NCI-H187 treated with DMSO at 0.1 percent for 48 hours (cell line): ENCODE measurements at regions not wholly inside any gene's neighbourhood (a gene's known extent, or its start where the extent isn't known, plus 50 kb on each side); places are given as distances from the start of the nearest gene placed in this dataset.
"Not testable (repeated sequence)": the region's sequence is repeated elsewhere in the genome, so short reads cannot be mapped to it uniquely, and the experiment has no call there.

Experiments used
- DNase-seq: peaks from one replicate; lab custom pipeline; 2025; lab: John Stamatoyannopoulos, UW

DNA sequence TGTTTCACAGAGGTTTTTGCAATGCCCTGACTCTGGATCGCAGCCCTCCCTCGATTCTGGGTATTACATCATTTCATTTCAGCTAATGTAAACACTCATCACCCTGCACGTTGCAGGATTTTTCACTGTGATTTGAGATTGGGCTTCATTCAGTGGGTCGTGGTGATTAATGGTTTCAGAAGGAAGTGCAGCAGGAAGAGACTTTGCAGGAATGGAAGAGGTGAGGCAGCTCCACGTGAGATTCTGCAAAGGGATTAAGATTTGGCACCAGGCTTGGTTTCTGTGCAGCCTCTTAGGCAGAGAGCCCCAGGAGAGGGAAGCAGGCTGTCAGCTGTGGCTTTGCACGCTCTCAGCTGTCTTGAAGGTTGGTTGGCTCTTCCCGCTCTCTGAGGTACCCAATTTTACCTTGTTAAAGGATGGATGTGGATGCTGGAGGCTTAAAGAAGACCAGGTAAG is 95.2 kb downstream of the PLCE1 start:
- no peak for DNase-seq

DNA sequence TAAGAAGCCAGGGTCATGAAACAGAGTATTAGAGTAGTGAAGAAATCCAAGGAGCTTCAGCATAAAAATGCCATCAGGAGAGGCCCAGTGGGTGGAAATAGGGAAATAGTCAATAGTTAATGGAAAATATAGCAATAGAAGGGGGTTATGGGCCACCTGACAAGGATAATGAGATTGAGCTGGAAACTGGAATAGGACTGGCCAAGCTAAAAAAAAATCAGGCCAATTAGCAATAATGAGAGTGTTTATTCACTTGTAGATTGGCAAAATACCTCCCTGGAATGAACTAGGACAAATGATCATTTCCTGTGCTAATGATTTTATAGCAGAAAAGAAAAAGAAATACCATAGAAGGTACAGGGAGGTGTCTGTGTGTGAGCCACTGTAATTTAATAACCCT is 97.9 kb downstream of the PLCE1 start:
- no peak for DNase-seq

DNA sequence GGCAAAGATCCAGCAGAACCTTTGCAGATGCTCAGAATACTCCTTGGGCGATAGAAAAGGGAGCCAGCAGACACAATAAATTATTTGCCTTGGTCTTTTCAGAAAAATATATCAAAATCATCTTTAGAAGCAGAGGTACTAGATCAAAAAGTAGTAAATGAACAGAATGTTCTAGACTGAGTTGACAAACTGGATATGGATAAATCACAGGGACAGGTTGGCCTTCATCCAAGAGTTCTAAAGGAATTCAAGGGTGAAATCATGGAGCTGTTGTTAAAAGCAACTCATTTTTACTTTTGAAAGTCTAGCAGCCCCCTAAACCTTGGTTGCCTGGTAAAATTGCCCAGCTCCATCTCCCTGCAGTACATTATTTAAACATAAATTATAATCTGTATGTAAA is 99.1 kb downstream of the PLCE1 start:
- no peak for DNase-seq

DNA sequence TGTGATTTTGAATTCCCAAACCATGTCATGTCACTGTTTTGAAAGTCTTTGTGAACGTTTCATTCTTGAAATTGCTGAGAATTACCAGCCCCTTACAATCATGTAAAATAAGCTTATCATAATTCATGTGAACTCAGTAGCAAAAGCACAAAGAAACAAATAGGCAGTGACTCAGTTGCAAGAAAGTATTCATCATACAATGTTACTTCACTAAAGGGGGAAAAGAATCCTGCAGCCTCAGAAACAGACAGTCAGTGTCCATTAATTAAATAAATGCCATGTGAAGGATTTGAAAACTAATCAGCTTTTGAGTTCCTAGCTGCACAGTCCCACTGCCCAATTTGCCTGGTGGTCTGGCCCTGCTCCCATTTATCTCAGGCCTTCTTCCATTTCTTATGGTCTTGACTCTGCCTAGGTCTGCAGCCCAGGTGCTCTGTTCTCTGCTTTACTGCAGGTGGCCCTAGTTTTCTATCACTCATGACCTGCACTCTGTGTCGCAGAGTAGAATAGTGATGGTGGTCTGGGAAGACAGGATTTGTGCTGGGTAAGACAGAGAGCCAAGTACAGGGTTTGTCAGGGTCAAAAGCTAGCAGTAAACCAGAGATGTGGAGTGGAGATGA is 99.7 kb downstream of the PLCE1 start:
- no peak for DNase-seq

DNA sequence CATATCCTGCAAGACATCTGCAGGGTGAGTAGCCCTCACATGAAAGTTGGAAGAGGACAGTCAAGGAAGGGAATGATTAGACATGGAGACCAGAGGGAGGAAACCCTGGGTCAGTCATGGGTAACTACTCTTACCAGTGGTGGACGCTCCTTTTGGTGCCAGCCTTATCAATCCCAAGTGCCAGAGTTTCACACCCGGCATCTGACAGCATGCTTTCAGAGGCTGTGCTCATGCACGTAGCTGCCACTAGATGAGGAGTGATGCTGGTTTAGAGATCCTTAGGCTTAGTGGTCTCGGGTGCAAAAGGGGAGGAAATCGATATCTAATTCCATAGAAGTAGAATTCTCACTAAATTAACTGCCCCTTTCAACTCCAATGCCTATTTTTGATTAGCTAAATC is 100.8 kb downstream of the PLCE1 start:
- no peak for DNase-seq

DNA sequence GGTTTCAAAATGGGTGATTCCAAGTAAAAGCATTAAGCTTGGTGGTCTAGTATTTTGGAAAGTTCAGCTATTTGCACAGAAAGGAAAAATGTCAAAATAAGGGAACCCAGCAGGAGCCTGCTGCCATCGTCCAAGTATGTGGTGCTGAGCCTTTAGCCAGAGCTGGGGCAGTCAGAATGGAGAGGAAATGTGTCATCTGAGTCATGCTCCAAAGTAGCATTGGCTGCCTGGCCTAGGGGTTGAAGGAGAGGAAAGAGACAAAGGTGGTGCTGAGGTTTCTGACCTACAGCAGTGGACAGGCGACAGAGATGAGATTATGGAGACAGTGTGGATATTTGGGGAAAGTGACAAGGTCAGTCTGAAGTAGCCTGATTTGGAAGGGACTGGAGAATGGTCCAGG is 103.9 kb downstream of the PLCE1 start:
- no peak for DNase-seq

DNA sequence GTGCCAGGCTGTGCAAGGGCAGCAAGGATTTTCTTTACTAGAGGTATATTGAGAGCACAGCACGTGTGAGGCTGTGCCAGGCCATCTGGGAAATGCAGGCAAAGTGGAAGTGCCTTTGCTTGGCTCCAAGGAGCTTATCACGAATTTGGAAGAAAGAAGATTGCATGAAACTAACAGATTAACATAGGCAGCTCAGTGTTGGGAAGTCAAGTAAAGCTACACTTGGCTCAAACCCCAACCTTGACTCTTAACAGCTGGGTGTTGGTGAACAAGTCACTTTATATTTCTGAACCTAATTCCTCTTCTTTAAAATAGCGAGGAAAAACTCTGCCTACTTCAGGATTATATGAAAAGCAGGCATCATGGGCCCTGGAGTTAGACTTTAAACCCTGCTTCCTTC is 105.2 kb downstream of the PLCE1 start:
- DNase-seq = no peak

DNA sequence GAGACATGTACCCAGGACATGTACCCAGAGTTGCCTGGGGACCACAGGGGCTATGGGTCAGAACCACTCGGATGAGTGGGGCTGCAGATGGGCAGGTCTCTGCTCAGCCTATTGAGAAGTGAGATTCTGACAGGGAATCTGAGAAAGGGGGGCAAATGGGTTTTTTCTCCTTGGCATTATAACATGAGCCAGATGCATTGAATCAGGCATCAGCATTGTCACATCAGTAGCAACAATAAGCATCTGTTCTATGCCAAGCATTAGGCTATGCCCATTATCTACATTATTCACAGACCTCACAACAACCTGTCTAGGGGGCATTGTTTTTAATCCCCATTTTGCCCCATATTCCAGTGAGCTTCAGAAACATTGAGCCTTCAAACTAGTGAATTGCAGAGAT is 108.2 kb downstream of the PLCE1 start:
- DNase-seq = no peak

DNA sequence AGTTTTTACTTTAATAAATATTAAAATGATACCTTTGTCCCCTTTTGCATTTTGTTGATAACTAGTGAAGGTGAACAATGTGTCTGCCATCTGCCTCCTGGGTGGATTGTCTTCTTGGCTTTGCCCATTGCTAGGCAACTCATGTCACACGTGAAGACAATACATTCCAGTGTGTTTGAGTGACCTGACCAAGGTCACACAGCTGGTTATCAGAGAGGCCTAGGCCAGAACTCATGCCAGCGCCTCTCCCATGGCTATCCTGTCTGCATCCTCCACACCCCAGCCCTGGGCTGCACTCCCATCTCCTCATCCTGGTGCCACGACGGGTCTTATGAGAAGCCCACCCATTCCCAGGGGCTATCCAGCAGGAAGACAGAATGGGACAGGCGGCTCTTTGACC is 108.7 kb downstream of the PLCE1 start:
- DNase-seq = no peak

DNA sequence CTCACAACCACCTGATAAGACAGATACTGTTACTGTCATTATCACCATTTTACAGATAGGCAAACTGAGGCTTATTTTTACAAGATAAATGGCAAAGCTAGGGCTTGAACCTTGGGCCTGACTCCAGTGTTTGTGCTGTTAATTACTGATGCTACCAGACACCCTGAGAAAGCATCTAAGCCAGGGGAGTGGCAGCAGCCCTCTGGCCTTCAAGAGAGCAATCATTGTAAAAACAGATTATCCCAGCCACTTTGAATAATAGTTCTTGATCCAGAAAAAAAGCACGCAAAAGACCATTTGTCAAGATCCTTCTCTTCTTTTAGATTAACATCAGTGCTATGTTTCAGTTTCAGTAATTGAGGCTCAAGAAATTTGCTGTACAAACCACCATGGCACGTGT is 109.5 kb downstream of the PLCE1 start:
- no peak for DNase-seq

DNA sequence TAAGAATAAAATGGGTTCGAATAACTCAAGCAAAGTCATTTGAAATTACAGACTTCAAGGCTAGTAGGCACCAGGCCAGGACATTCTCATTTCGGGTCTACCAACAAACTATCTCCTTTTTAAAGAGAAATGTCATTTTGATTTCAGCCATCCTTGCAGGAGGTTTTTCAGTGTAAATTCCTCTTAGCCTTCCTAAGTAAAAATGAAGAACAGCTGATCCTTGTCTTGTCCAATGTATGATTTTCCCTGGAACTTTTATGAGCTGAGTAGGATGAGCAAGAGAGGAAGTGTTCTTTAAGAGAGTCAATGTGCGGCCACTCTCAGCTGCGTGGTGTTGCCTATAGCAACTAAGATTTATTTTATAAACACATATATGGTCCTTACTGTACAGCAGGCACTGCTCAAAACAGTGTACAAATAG is 110.1 kb downstream of the PLCE1 start:
- DNase-seq = no peak

DNA sequence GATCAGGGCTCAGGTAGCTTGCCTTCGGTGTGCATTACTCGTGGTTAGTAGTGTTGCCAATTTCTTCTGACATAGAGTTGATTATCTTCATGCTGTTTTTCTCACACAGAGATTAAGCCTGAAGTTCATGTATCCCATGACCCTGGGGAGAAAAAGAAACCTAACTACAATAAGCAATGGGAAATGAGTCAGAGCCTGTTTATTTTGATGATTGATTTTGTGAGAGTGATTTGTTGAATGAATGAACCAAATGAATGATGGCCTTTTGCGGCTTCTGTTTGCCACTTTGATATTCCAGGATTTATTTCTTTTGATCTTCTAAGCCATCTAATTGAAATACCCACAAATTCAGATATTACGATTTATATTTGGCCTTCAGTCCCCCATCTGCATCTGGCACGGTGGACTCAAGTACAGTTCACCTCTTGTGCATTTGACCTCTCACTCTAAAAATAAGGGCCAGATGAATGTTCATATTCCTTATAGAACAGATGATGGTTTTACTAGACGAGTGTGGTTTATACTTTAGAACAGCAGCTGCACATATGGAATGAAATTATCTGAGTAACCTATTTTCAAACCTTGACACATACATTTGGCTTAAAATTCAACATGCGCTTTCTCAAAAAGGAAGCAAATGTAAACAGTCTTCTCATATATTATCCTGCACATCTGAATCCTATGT is 110.7 kb downstream of the PLCE1 start:
- no peak for DNase-seq

DNA sequence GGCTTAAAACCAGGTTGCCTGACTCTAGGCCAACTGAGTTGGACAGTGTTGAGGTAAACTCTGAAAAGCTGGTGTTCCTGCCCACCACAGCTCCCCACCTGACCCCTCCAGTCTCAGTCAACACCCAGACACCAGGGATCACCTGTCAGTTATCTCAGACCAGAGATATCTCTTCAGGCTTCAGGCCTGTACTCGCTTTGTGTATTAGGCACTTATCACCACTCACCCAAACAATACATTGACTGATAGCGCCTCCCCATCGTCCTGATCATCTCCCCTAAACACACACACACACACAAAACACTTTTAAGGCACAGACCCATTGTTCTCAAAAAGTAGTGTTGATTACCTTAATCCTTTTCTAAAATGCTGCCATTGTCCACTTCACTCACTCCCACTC is 111.5 kb downstream of the PLCE1 start:
- no peak for DNase-seq

DNA sequence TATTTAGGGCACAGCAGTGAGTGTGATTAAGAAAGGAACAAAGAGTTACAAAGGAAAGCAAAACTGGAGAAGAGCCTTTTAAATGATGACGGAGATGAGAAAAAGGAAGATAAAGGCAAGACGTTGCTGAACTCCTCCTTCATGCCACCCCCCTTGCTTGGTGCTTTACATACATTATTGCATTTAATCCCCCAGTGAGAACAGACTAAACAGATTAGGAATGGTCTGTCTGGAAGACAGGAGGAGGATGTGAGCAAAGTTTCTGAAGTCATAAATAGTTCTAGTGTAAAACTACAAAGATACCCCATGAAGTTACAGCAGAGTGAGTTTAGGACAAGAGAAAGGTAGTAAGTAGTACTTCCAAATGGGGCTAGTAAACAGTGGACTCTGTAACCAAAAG is 113.5 kb downstream of the PLCE1 start:
- no peak for DNase-seq

DNA sequence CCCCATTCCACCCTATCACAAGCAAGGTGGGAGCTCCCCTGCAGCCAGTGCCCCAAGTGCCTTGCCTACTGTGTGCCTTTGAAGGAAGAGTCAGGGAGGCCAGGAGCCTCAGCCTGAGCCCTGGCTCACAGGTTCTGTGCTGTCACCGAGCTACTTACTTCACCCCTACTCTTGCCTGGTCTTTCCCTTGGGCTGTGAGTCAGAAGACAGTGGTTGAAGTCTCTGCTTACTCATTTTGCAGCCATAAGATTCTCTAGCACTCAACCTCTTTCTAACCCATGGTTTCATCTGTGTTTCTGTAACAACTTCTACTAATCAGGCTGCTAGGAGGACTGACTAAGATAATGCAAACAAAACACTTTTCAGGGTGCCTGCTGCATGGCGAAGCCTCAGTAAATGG is 114.5 kb downstream of the PLCE1 start:
- no peak for DNase-seq

DNA sequence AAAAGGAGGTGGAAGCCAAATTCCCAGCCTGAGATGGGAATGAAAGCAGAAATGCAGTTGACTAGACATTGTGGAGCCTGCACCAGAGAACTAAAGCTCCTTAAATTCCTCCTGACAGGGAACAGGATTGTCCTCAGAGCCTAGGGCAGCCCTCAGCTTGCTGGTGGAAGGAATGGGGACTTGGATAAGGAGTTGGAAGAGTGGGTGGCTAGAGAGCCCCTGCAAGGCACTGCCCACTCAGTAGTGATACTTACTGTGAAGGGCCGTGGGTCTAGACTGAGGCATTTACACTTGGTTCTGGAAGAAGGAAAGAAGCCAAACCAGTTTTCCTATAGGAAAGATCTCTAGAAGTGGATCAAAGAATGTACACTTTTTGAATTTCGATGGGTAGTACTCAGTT is 117.6 kb downstream of the PLCE1 start:
- DNase-seq = no peak

DNA sequence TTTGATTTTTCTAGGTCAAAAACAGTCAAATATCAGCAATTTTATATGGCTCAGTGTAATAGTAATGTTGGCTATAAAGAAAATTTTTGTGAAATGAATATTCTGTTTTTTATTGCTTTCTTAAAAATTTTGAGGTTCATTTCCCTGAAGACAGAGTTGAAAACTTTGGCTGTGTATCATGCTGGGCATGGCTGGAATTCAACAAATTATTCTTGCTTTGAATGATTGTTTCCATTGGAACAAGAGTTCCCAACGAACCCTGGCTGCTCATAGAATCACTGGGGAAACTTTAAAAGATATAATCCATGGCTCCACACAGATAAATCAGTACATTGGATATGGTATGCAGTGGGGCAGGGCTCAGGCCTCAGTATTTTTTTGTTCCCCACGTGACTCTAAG is 118.6 kb downstream of the PLCE1 start:
- DNase-seq = no peak

DNA sequence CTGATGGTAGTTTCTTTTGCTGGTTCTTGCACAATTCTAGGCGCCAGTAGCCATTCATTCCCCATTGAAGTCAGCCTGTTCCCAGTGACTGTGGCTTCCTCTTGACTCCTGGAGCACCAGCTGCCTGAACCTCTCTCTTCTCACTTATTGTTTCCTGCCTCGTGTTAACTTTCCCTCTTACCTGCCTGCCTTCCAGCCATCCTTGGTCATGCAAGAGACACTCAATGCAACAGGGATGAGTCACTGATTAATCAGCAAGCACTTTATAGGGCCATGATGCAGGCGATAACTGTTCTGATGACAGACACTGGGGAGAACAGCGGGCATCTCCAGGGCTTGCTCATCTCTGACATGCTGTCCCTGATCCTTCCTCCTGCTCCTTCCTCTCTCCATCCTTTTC is 122.0 kb downstream of the PLCE1 start:
- no peak for DNase-seq

DNA sequence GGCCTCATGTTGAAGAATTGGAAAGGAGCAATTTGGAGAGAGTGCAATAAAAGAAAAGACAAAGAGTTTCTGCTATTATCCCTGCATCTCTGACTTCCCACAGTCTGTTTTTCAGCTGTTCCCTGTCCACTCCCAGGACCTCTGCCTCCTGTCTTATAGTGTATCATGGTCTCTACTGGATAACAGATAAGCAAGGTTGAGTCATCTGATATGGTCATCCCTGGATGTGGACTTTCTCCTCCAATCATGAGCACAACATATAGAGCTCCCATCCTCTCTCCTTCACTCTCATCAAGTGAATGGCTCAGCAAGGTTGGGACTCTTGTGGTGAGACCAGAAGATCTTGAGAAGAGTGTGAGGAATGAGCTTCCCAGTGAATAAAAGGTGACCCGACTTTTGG is 123.1 kb downstream of the PLCE1 start:
- no peak for DNase-seq

DNA sequence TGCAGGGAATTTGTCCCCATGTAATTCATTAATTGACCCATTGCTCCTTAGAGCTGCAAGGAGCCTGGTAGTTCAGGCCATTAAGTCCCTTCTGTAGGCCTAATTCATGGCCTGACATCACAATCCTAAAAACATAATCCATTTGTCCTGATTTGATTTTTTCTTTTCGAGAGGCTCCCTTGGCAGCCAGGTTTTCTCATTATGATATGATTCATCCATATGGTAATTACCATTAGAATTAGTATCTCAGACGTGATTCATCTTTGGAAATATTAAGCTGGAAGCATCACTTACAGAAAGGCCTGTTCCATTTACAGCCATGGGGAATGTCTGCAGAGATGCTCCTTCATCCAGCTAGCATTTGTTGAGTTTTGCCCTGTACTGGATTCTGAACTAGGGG is 128.5 kb downstream of the PLCE1 start:
- DNase-seq = no peak

DNA sequence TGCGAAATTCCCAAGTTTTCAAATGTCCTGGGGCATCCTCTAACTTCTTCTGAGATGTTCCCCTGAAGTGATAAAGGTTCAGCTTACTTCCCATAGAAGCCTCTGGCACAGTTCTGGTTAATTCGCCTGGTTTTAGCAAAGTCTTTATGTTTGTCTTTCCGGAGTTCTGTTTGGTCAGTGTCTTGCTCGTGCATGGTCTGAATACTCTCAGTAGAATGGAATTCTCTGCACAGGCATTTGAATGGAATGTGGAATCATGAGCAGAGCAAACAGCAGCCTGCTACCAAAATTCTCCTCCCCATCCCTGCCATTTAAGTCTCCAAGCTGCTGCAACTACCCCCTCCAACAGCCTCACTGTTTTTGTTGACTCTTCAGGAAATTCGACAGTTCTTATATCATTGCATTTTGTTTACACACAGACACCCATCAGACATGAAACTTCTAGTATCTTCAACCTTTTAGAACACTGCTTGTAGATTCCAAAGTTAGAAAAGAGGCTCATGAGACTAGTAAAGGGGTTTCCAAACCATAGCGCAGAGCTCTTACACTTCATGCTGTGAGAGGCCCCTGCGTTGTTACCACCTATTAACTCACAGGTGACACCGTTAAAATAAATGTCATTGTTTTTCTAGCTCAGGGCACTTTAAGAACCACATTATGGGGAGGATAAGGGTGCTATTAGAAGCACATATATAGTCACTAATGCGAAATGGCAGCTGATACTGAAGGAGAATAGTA is 129.7 kb downstream of the PLCE1 start:
- no peak for DNase-seq

DNA sequence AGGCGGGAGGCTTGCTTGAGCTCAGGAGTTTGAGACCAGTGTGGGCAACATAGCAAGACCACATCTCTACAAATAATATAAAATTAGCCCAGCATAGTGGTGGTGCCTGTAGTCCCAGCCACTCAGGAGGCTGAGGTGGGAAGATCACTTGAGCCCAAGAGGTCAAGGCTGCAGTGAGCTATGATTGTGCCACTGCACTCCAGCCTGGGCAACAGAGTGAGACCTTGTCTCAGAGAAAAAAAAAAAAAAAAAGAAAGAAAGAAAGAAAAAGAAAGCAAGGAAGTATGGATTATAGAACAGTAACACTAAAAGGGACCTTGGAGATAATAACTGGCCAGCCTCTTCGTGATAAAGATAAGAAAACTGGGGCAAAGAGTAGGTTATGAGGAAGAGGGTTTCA is 130.4 kb downstream of the PLCE1 start:
- not testable (repeated sequence) for DNase-seq

DNA sequence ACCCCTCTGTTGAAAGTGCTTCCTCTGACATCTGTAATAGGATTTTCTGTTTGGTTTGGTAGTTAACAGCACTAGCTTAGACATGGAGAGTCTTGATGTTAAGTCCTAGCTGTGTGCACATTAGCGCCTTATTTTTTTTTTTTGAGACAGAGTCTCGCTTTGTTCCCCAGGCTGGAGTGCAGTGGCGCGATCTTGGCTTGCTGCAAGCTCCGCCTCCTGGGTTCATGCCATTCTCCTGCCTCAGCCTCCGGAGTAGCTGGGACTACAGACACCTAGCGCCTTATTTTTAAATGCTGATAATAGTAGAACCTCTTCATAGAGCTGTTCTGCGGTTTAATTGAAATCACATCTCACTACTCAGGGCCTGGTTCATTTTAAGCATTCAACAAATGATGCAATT is 131.5 kb downstream of the PLCE1 start:
- DNase-seq = not testable (repeated sequence)
